Neural crest cell (in vitro differentiated cells): ENCODE measurements at regions not wholly inside any gene's neighbourhood (a gene's known extent, or its start where the extent isn't known, plus 50 kb on each side); places are given as distances from the start of the nearest gene placed in this dataset.
"Not testable (repeated sequence)": the region's sequence is repeated elsewhere in the genome, so short reads cannot be mapped to it uniquely, and the experiment has no call there.

Source experiments
- DNase-seq: peaks from one replicate; pipeline ENCODE4 v3.0.0; 2021; ENCODE audit warnings: low read depth, mixed read lengths, low spot score
- H3K27ac Mint-ChIP-seq: one replicate; pipeline ENCODE4 v1.8.0; 2021; ENCODE audit warnings: mild to moderate bottlenecking, mixed read lengths; ENCODE audit not compliant: unreplicated experiment
- H3K27me3 Mint-ChIP-seq: 2 replicates; pipeline ENCODE4 v1.8.0; 2021; ENCODE audit warnings: low read depth, mild to moderate bottlenecking, mixed read lengths
- H3K36me3 Mint-ChIP-seq: 2 replicates; pipeline ENCODE4 v1.8.0; 2021; ENCODE audit warnings: low read depth, mild to moderate bottlenecking, mixed read lengths
- H3K4me1 Mint-ChIP-seq: 2 replicates; pipeline ENCODE4 v1.8.0; 2021; ENCODE audit warnings: mixed read lengths
- H3K4me3 Mint-ChIP-seq: one replicate; pipeline ENCODE4 v1.8.0; 2021; ENCODE audit warnings: mild to moderate bottlenecking, mixed read lengths
- H3K9me3 Mint-ChIP-seq: 2 replicates; pipeline ENCODE4 v1.8.0; 2021; ENCODE audit warnings: mixed read lengths
- CTCF ChIP-seq: fragments of 200-600 bp; sonication (generic); conservative IDR thresholded peaks from 2 replicates; pipeline ENCODE4 v1.5.0; 2021; ENCODE audit warnings: antibody characterized with exemption, mild to moderate bottlenecking

GRCh38 chr3:125810010-125810409, 159.0 kb upstream of the ROPN1B start:
- not testable (repeated sequence) for H3K4me1 Mint-ChIP-seq, H3K4me3 Mint-ChIP-seq, DNase-seq, H3K27me3 Mint-ChIP-seq, H3K27ac Mint-ChIP-seq
- TF ChIP-seq CTCF: peak; percentile 21
- Mint-ChIP-seq H3K36me3 (peaks cover 28% of the 10 kb centered on the region), H3K9me3 (peaks cover 28% of the 10 kb centered on the region)

GRCh38 chr3:125822175-125822574, 146.8 kb upstream of the ROPN1B start:
- H3K4me1 Mint-ChIP-seq, DNase-seq, H3K4me3 Mint-ChIP-seq, H3K27me3 Mint-ChIP-seq, H3K9me3 Mint-ChIP-seq, H3K27ac Mint-ChIP-seq, H3K36me3 Mint-ChIP-seq: not testable (repeated sequence)

- not testable (repeated sequence) for H3K36me3 Mint-ChIP-seq, H3K9me3 Mint-ChIP-seq, H3K4me1 Mint-ChIP-seq, H3K27me3 Mint-ChIP-seq, H3K27ac Mint-ChIP-seq, DNase-seq, H3K4me3 Mint-ChIP-seq
These were observed 137.8 kb upstream of the ROPN1B start for GRCh38 chr3:125831005-125831750.

GRCh38 chr3:125835562-125835961, 133.4 kb upstream of the ROPN1B start:
- not testable (repeated sequence) for H3K9me3 Mint-ChIP-seq, H3K36me3 Mint-ChIP-seq, DNase-seq, H3K4me3 Mint-ChIP-seq, H3K27ac Mint-ChIP-seq, H3K27me3 Mint-ChIP-seq
- H3K4me1 Mint-ChIP-seq: peaks cover 20% of the 10 kb centered on the region

- H3K9me3 Mint-ChIP-seq, H3K4me3 Mint-ChIP-seq: not testable (repeated sequence)
- H3K27ac Mint-ChIP-seq: peak overlapping the region; percentile 72
These were observed 132.9 kb upstream of the ROPN1B start for GRCh38 chr3:125836011-125836551.

GRCh38 chr3:125836786-125837185, 132.2 kb upstream of the ROPN1B start:
- not testable (repeated sequence) for H3K27me3 Mint-ChIP-seq, H3K36me3 Mint-ChIP-seq, H3K27ac Mint-ChIP-seq, H3K9me3 Mint-ChIP-seq, DNase-seq, H3K4me3 Mint-ChIP-seq
- peaks cover 20% of the 10 kb centered on the region for H3K4me1 Mint-ChIP-seq

More at GRCh38 chr3:125836011-125836551, 132.9 kb upstream of the ROPN1B start:
- peak; percentile 13 for DNase-seq
- H3K36me3 Mint-ChIP-seq, H3K27me3 Mint-ChIP-seq: not testable (repeated sequence)
- peaks cover 20% of the 10 kb centered on the region for H3K4me1 Mint-ChIP-seq

- not testable (repeated sequence) for DNase-seq, H3K4me3 Mint-ChIP-seq, H3K36me3 Mint-ChIP-seq, H3K27me3 Mint-ChIP-seq, H3K27ac Mint-ChIP-seq, H3K9me3 Mint-ChIP-seq
- H3K4me1 Mint-ChIP-seq: peaks cover 20% of the 10 kb centered on the region
These were observed 130.1 kb upstream of the ROPN1B start for GRCh38 chr3:125838857-125839256.

GRCh38 chr3:125840465-125840864, 128.5 kb upstream of the ROPN1B start:
- DNase-seq, H3K27me3 Mint-ChIP-seq, H3K9me3 Mint-ChIP-seq, H3K36me3 Mint-ChIP-seq, H3K4me3 Mint-ChIP-seq, H3K27ac Mint-ChIP-seq: not testable (repeated sequence)
- peaks cover 20% of the 10 kb centered on the region for H3K4me1 Mint-ChIP-seq

- H3K27me3 Mint-ChIP-seq, DNase-seq, H3K4me1 Mint-ChIP-seq, H3K27ac Mint-ChIP-seq, H3K9me3 Mint-ChIP-seq, H3K4me3 Mint-ChIP-seq: not testable (repeated sequence)
- peaks cover 17% of the 10 kb centered on the region for H3K36me3 Mint-ChIP-seq
These were observed 121.0 kb upstream of the ROPN1B start for GRCh38 chr3:125847966-125848365.

- H3K4me1 Mint-ChIP-seq, H3K36me3 Mint-ChIP-seq, H3K4me3 Mint-ChIP-seq, H3K27ac Mint-ChIP-seq, H3K27me3 Mint-ChIP-seq, H3K9me3 Mint-ChIP-seq, DNase-seq: not testable (repeated sequence)
These were observed 114.0 kb upstream of the ROPN1B start for GRCh38 chr3:125855006-125855405.
